ENCODE measurements at regions not wholly inside any gene's neighbourhood (a gene's known extent, or its start where the extent isn't known, plus 50 kb on each side); places are given as distances from the start of the nearest gene placed in this dataset.
"Not testable (repeated sequence)": the region's sequence is repeated elsewhere in the genome, so short reads cannot be mapped to it uniquely, and the experiment has no call there.

GRCh38 chr1:101546885-101547284, 310.1 kb downstream of the S1PR1 start:
- H3K4me3 ChIP-seq (ENCODE audit: low read length): no peak overlapping the region
- no peaks in the 10 kb centered on the region for H3K4me1 ChIP-seq (ENCODE audit: insufficient read depth, low read length)
- H3K9me3 ChIP-seq (ENCODE audit: low read depth, low read length): no peaks in the 10 kb centered on the region
- H3K27me3 ChIP-seq (ENCODE audit: insufficient read depth, low read length): no peaks in the 10 kb centered on the region

- Histone ChIP-seq H3K4me1 (ENCODE audit: insufficient read depth, low read length) (no peaks in the 10 kb centered on the region), H3K4me3 (ENCODE audit: low read length) (no peak overlapping the region), H3K9me3 (ENCODE audit: low read depth, low read length) (no peaks in the 10 kb centered on the region), H3K27me3 (ENCODE audit: insufficient read depth, low read length) (no peaks in the 10 kb centered on the region)
Observed at GRCh38 chr1:101547357-101547756, 310.5 kb downstream of the S1PR1 start.

GRCh38 chr1:101548376-101548775, 311.6 kb downstream of the S1PR1 start:
- Histone ChIP-seq H3K4me1 (ENCODE audit: insufficient read depth, low read length) (no peaks in the 10 kb centered on the region), H3K4me3 (ENCODE audit: low read length) (no peak overlapping the region), H3K27me3 (ENCODE audit: insufficient read depth, low read length) (no peaks in the 10 kb centered on the region), H3K9me3 (ENCODE audit: low read depth, low read length) (no peaks in the 10 kb centered on the region)

- Histone ChIP-seq H3K9me3 (ENCODE audit: low read depth, low read length) (no peaks in the 10 kb centered on the region), H3K27me3 (ENCODE audit: insufficient read depth, low read length) (no peaks in the 10 kb centered on the region), H3K4me3 (ENCODE audit: low read length) (no peak overlapping the region), H3K4me1 (ENCODE audit: insufficient read depth, low read length) (no peaks in the 10 kb centered on the region)
Observed at GRCh38 chr1:101550581-101550980, 313.8 kb downstream of the S1PR1 start.

GRCh38 chr1:101566883-101567538, 330.2 kb downstream of the S1PR1 start:
- Histone ChIP-seq H3K4me1 (ENCODE audit: insufficient read depth, low read length) (no peaks in the 10 kb centered on the region), H3K27me3 (ENCODE audit: insufficient read depth, low read length) (peaks cover 6% of the 10 kb centered on the region), H3K9me3 (ENCODE audit: low read depth, low read length) (peaks cover 10% of the 10 kb centered on the region)

GRCh38 chr1:101567582-101568189, 330.9 kb downstream of the S1PR1 start:
- Histone ChIP-seq H3K9me3 (ENCODE audit: low read depth, low read length) (peaks cover 10% of the 10 kb centered on the region), H3K27me3 (ENCODE audit: insufficient read depth, low read length) (peaks cover 6% of the 10 kb centered on the region), H3K4me3 (ENCODE audit: low read length) (no peak overlapping the region), H3K4me1 (ENCODE audit: insufficient read depth, low read length) (no peaks in the 10 kb centered on the region)

More at GRCh38 chr1:101566883-101567538, 330.2 kb downstream of the S1PR1 start:
- H3K4me3 ChIP-seq (ENCODE audit: low read length): no peak overlapping the region

GRCh38 chr1:101587741-101588140, 350.9 kb downstream of the S1PR1 start:
- Histone ChIP-seq H3K4me3 (ENCODE audit: low read length) (no peak overlapping the region), H3K27me3 (ENCODE audit: insufficient read depth, low read length) (no peaks in the 10 kb centered on the region), H3K9me3 (ENCODE audit: low read depth, low read length) (no peaks in the 10 kb centered on the region), H3K4me1 (ENCODE audit: insufficient read depth, low read length) (no peaks in the 10 kb centered on the region)

GRCh38 chr1:101588677-101589076, 351.9 kb downstream of the S1PR1 start:
- H3K4me1 ChIP-seq (ENCODE audit: insufficient read depth, low read length): no peaks in the 10 kb centered on the region
- no peaks in the 10 kb centered on the region for H3K27me3 ChIP-seq (ENCODE audit: insufficient read depth, low read length)
- no peaks in the 10 kb centered on the region for H3K9me3 ChIP-seq (ENCODE audit: low read depth, low read length)
- no peak overlapping the region for H3K4me3 ChIP-seq (ENCODE audit: low read length)

- Histone ChIP-seq H3K27me3 (ENCODE audit: insufficient read depth, low read length) (no peaks in the 10 kb centered on the region), H3K4me1 (ENCODE audit: insufficient read depth, low read length) (no peaks in the 10 kb centered on the region), H3K9me3 (ENCODE audit: low read depth, low read length) (no peaks in the 10 kb centered on the region), H3K4me3 (ENCODE audit: low read length) (no peak overlapping the region)
Observed at GRCh38 chr1:101592845-101593244, 356.0 kb downstream of the S1PR1 start.

- Histone ChIP-seq H3K4me3 (ENCODE audit: low read length) (no peak overlapping the region), H3K27me3 (ENCODE audit: insufficient read depth, low read length) (no peaks in the 10 kb centered on the region), H3K4me1 (ENCODE audit: insufficient read depth, low read length) (no peaks in the 10 kb centered on the region), H3K9me3 (ENCODE audit: low read depth, low read length) (no peaks in the 10 kb centered on the region)
Observed at GRCh38 chr1:101595881-101596374, 359.1 kb downstream of the S1PR1 start.

GRCh38 chr1:101600615-101601014, 363.8 kb downstream of the S1PR1 start:
- not testable (repeated sequence) for H3K4me1 ChIP-seq (ENCODE audit: insufficient read depth, low read length); H3K4me3 ChIP-seq (ENCODE audit: low read length); H3K27me3 ChIP-seq (ENCODE audit: insufficient read depth, low read length); H3K9me3 ChIP-seq (ENCODE audit: low read depth, low read length)

GRCh38 chr1:101603726-101604125, 366.9 kb downstream of the S1PR1 start:
- H3K9me3 ChIP-seq (ENCODE audit: low read depth, low read length): no peaks in the 10 kb centered on the region
- H3K27me3 ChIP-seq (ENCODE audit: insufficient read depth, low read length): no peaks in the 10 kb centered on the region
- no peak overlapping the region for H3K4me3 ChIP-seq (ENCODE audit: low read length)
- H3K4me1 ChIP-seq (ENCODE audit: insufficient read depth, low read length): no peaks in the 10 kb centered on the region

- Histone ChIP-seq H3K4me3 (ENCODE audit: low read length) (no peak overlapping the region), H3K9me3 (ENCODE audit: low read depth, low read length) (peaks cover 5% of the 10 kb centered on the region), H3K27me3 (ENCODE audit: insufficient read depth, low read length) (no peaks in the 10 kb centered on the region), H3K4me1 (ENCODE audit: insufficient read depth, low read length) (no peaks in the 10 kb centered on the region)
Observed at GRCh38 chr1:101605878-101606277, 369.1 kb downstream of the S1PR1 start.

- H3K27me3 ChIP-seq (ENCODE audit: insufficient read depth, low read length): no peaks in the 10 kb centered on the region
- H3K4me3 ChIP-seq (ENCODE audit: low read length): no peak overlapping the region
- peaks cover 5% of the 10 kb centered on the region for H3K9me3 ChIP-seq (ENCODE audit: low read depth, low read length)
- H3K4me1 ChIP-seq (ENCODE audit: insufficient read depth, low read length): no peaks in the 10 kb centered on the region
Observed at GRCh38 chr1:101613546-101613945, 376.7 kb downstream of the S1PR1 start.

GRCh38 chr1:101618900-101619299, 377.8 kb downstream of the OLFM3 start:
- Histone ChIP-seq H3K4me1 (ENCODE audit: insufficient read depth, low read length) (no peaks in the 10 kb centered on the region), H3K4me3 (ENCODE audit: low read length) (no peak overlapping the region), H3K27me3 (ENCODE audit: insufficient read depth, low read length) (no peaks in the 10 kb centered on the region), H3K9me3 (ENCODE audit: low read depth, low read length) (no peaks in the 10 kb centered on the region)

Measured in mononuclear cell (primary cell).